ENCODE measurements at regions not wholly inside any gene's neighbourhood (a gene's known extent, or its start where the extent isn't known, plus 50 kb on each side); places are given as distances from the start of the nearest gene placed in this dataset.

DNA sequence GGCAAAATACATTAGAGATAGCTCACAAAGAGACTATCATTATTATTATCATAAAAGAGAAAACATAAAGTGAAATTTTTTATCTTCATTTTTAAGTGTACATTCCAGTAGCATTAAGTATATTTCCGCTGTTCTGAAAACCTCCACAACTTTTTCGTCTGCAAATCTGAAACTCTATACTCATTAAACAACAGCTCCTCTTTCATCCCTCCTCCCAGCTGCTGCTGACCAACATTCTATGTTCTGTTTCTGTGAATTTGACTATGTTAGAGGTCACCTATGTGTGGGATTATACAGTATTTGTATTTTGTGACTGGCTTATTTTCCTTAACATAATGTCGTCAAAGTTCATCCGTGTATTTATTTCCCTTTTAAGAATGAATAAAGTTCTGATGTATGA lies 429.3 kb upstream of the TPK1 start:
- Histone ChIP-seq H2AFZ (no peak overlapping the region), H3K4me3 (no peak overlapping the region), H3K27ac (ENCODE audit: low read depth) (no peak overlapping the region), H3K36me3 (ENCODE audit: insufficient read depth) (no peaks in the 10 kb centered on the region), H3K4me1 (ENCODE audit: insufficient read depth) (no peaks in the 10 kb centered on the region), H3K4me2 (no peak overlapping the region), H3K9me2 (ENCODE audit: insufficient read depth) (no peaks in the 10 kb centered on the region), H3K27me3 (ENCODE audit: insufficient read depth) (no peaks in the 10 kb centered on the region), H3F3A (replicated peaks; ENCODE audit: low read depth) (no peaks in the 10 kb centered on the region), H4K20me1 (replicated peaks; ENCODE audit: insufficient read depth) (no peaks in the 10 kb centered on the region), H3K79me2 (replicated peaks; ENCODE audit: insufficient read depth) (no peaks in the 10 kb centered on the region)
- no peaks in the 10 kb centered on the region for H3K27me3 Mint-ChIP-seq (ENCODE audit: insufficient read depth, low read depth, poor library complexity)
- no peak overlapping the region for H3K27ac Mint-ChIP-seq
- DNase-seq (ENCODE audit: low spot score) (no peak), ATAC-seq (no peak)
- H3K9me3 Mint-ChIP-seq = peaks cover 90% of the 10 kb centered on the region
- TF ChIP-seq ZNF114 (CRISPR knock-in tag; IDR thresholded peaks at IDR 0.05) (no peak), ZNF331 (CRISPR knock-in tag; IDR thresholded peaks at IDR 0.05; ENCODE audit: low read depth) (no peak), CTCF (conservative IDR thresholded peaks at IDR 0.05; ENCODE audit: low read depth in 2 of 2) (no peak), STAT1 (IDR thresholded peaks at IDR 0.05; ENCODE audit: unreplicated experiment) (no peak), ETS1 (IDR thresholded peaks at IDR 0.05) (no peak), POLR2AphosphoS5 (IDR thresholded peaks at IDR 0.05; ENCODE audit: low read depth) (no peak), JUNB (IDR thresholded peaks at IDR 0.05; ENCODE audit: unreplicated experiment) (no peak), EZH2phosphoT487 (IDR thresholded peaks at IDR 0.05; ENCODE audit: unreplicated experiment) (no peak), EZH2 (IDR thresholded peaks at IDR 0.05; ENCODE audit: low read depth, unreplicated experiment) (no peak), CREB1 (CRISPR knock-in tag; IDR thresholded peaks at IDR 0.05; ENCODE audit: low read depth) (no peak), NANOG (IDR thresholded peaks at IDR 0.05; ENCODE audit: borderline replicate concordance) (no peak)
- TF ChIP-seq, protein P1, sequence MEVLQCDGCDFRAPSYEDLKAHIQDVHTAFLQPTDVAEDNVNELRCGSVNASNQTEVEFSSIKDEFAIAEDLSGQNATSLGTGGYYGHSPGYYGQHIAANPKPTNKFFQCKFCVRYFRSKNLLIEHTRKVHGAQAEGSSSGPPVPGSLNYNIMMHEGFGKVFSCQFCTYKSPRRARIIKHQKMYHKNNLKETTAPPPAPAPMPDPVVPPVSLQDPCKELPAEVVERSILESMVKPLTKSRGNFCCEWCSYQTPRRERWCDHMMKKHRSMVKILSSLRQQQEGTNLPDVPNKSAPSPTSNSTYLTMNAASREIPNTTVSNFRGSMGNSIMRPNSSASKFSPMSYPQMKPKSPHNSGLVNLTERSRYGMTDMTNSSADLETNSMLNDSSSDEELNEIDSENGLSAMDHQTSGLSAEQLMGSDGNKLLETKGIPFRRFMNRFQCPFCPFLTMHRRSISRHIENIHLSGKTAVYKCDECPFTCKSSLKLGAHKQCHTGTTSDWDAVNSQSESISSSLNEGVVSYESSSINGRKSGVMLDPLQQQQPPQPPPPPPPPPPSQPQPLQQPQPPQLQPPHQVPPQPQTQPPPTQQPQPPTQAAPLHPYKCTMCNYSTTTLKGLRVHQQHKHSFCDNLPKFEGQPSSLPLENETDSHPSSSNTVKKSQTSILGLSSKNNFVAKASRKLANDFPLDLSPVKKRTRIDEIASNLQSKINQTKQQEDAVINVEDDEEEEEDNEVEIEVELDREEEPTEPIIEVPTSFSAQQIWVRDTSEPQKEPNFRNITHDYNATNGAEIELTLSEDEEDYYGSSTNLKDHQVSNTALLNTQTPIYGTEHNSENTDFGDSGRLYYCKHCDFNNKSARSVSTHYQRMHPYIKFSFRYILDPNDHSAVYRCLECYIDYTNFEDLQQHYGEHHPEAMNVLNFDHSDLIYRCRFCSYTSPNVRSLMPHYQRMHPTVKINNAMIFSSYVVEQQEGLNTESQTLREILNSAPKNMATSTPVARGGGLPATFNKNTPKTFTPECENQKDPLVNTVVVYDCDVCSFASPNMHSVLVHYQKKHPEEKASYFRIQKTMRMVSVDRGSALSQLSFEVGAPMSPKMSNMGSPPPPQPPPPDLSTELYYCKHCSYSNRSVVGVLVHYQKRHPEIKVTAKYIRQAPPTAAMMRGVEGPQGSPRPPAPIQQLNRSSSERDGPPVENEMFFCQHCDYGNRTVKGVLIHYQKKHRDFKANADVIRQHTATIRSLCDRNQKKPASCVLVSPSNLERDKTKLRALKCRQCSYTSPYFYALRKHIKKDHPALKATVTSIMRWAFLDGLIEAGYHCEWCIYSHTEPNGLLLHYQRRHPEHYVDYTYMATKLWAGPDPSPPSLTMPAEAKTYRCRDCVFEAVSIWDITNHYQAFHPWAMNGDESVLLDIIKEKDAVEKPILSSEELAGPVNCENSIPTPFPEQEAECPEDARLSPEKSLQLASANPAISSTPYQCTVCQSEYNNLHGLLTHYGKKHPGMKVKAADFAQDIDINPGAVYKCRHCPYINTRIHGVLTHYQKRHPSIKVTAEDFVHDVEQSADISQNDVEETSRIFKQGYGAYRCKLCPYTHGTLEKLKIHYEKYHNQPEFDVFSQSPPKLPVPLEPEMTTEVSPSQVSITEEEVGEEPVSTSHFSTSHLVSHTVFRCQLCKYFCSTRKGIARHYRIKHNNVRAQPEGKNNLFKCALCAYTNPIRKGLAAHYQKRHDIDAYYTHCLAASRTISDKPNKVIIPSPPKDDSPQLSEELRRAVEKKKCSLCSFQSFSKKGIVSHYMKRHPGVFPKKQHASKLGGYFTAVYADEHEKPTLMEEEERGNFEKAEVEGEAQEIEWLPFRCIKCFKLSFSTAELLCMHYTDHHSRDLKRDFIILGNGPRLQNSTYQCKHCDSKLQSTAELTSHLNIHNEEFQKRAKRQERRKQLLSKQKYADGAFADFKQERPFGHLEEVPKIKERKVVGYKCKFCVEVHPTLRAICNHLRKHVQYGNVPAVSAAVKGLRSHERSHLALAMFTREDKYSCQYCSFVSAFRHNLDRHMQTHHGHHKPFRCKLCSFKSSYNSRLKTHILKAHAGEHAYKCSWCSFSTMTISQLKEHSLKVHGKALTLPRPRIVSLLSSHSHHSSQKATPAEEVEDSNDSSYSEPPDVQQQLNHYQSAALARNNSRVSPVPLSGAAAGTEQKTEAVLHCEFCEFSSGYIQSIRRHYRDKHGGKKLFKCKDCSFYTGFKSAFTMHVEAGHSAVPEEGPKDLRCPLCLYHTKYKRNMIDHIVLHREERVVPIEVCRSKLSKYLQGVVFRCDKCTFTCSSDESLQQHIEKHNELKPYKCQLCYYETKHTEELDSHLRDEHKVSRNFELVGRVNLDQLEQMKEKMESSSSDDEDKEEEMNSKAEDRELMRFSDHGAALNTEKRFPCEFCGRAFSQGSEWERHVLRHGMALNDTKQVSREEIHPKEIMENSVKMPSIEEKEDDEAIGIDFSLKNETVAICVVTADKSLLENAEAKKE (CRISPR knock-in tag; IDR thresholded peaks at IDR 0.05) = no peak
- TF ChIP-seq, protein P2, sequence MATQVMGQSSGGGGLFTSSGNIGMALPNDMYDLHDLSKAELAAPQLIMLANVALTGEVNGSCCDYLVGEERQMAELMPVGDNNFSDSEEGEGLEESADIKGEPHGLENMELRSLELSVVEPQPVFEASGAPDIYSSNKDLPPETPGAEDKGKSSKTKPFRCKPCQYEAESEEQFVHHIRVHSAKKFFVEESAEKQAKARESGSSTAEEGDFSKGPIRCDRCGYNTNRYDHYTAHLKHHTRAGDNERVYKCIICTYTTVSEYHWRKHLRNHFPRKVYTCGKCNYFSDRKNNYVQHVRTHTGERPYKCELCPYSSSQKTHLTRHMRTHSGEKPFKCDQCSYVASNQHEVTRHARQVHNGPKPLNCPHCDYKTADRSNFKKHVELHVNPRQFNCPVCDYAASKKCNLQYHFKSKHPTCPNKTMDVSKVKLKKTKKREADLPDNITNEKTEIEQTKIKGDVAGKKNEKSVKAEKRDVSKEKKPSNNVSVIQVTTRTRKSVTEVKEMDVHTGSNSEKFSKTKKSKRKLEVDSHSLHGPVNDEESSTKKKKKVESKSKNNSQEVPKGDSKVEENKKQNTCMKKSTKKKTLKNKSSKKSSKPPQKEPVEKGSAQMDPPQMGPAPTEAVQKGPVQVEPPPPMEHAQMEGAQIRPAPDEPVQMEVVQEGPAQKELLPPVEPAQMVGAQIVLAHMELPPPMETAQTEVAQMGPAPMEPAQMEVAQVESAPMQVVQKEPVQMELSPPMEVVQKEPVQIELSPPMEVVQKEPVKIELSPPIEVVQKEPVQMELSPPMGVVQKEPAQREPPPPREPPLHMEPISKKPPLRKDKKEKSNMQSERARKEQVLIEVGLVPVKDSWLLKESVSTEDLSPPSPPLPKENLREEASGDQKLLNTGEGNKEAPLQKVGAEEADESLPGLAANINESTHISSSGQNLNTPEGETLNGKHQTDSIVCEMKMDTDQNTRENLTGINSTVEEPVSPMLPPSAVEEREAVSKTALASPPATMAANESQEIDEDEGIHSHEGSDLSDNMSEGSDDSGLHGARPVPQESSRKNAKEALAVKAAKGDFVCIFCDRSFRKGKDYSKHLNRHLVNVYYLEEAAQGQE (IDR thresholded peaks at IDR 0.05; ENCODE audit: unreplicated experiment) = no peak
- no peak overlapping the region for H3K4me3 Mint-ChIP-seq
- peaks cover 8% of the 10 kb centered on the region for H3K36me3 Mint-ChIP-seq (ENCODE audit: low read depth)
- no peaks in the 10 kb centered on the region for H3K4me1 Mint-ChIP-seq

All from GM23338 (cell line).